ENCODE measurements at regions not wholly inside any gene's neighbourhood (a gene's known extent, or its start where the extent isn't known, plus 50 kb on each side); places are given as distances from the start of the nearest gene placed in this dataset.
A peak's percentile ranks its signal among the peaks of the same experiment; 100 is the strongest.

- H3K9me3 ChIP-seq: no peaks in the 10 kb centered on the region
- H3K4me3 ChIP-seq: no peak overlapping the region
- H3K4me1 ChIP-seq: peaks cover 6 to 15% of the 10 kb centered on the region in 2 donors
- TF ChIP-seq, protein P1, sequence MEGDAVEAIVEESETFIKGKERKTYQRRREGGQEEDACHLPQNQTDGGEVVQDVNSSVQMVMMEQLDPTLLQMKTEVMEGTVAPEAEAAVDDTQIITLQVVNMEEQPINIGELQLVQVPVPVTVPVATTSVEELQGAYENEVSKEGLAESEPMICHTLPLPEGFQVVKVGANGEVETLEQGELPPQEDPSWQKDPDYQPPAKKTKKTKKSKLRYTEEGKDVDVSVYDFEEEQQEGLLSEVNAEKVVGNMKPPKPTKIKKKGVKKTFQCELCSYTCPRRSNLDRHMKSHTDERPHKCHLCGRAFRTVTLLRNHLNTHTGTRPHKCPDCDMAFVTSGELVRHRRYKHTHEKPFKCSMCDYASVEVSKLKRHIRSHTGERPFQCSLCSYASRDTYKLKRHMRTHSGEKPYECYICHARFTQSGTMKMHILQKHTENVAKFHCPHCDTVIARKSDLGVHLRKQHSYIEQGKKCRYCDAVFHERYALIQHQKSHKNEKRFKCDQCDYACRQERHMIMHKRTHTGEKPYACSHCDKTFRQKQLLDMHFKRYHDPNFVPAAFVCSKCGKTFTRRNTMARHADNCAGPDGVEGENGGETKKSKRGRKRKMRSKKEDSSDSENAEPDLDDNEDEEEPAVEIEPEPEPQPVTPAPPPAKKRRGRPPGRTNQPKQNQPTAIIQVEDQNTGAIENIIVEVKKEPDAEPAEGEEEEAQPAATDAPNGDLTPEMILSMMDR (IDR thresholded peaks at IDR 0.05): no peak
- TF ChIP-seq POLR2A (IDR thresholded peaks at IDR 0.05): no peak
- no peaks in the 10 kb centered on the region for H3K36me3 ChIP-seq
- intact Hi-C loops (cut with DNase I; ENCODE audit: low total_unique reads): no loop called here
- peak overlapping the region; percentile 80 to 90 for H3K27ac ChIP-seq
- DNase-seq: no peak
- no peaks in the 10 kb centered on the region for H3K27me3 ChIP-seq
Measured at GRCh38 chr6:169074526-169074925, 179.1 kb downstream of the THBS2 start.

DNA sequence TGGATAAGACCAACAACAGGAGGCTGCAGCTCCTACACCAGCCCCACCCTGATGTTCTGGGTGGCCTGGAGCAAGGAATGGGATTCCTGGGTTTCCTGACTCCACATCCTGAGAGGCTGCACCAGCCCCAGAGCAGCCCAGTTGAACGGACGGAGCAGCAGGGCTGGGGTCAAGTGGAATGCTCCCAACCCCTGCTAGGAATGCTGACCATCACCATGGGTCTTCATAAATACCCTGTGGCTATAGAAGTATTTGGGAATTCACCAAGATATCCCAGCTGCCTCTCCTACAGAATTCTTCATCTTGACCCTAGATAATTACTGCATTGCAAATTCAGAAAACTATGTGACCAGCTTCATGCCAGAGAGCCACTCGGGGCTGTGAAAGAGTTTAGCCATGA is 180.3 kb downstream of the THBS2 start:
- Histone ChIP-seq H3K27me3 (no peaks in the 10 kb centered on the region), H3K27ac (peak overlapping the region; percentile 80 to 90), H3K36me3 (no peaks in the 10 kb centered on the region), H3K4me3 (no peak overlapping the region), H3K4me1 (peaks cover 6 to 15% of the 10 kb centered on the region in 2 donors), H3K9me3 (no peaks in the 10 kb centered on the region)
- no peak for DNase-seq
- intact Hi-C loops (cut with DNase I; ENCODE audit: low total_unique reads): no loop called here
- no peak for TF ChIP-seq POLR2A (IDR thresholded peaks at IDR 0.05)
- TF ChIP-seq, protein P1 (IDR thresholded peaks at IDR 0.05): no peak

- Histone ChIP-seq H3K9me3 (no peaks in the 10 kb centered on the region), H3K4me3 (no peak overlapping the region), H3K27me3 (no peaks in the 10 kb centered on the region), H3K4me1 (peaks cover 6 to 15% of the 10 kb centered on the region in 2 donors), H3K36me3 (no peaks in the 10 kb centered on the region), H3K27ac (peak overlapping the region; percentile 80 to 90)
- intact Hi-C loops (cut with DNase I; ENCODE audit: low total_unique reads): no loop called here
- TF ChIP-seq, protein P1 (IDR thresholded peaks at IDR 0.05): no peak
- no peak for TF ChIP-seq POLR2A (IDR thresholded peaks at IDR 0.05)
- no peak for DNase-seq
Measured at GRCh38 chr6:169072127-169073042, 181.3 kb downstream of the THBS2 start.

- intact Hi-C loops (cut with DNase I; ENCODE audit: low total_unique reads): no loop called here
- peak overlapping the region; percentile 80 to 90 for H3K27ac ChIP-seq
- TF ChIP-seq POLR2A (IDR thresholded peaks at IDR 0.05): no peak
- TF ChIP-seq, protein P1 (IDR thresholded peaks at IDR 0.05): no peak
- no peaks in the 10 kb centered on the region for H3K27me3 ChIP-seq
- H3K4me3 ChIP-seq: no peak overlapping the region
- DNase-seq: no peak
- peaks cover 6 to 14% of the 10 kb centered on the region in 2 donors for H3K4me1 ChIP-seq
- H3K9me3 ChIP-seq: no peaks in the 10 kb centered on the region
- H3K36me3 ChIP-seq: no peaks in the 10 kb centered on the region
Measured at GRCh38 chr6:169071394-169071793, 182.3 kb downstream of the THBS2 start.

- Histone ChIP-seq H3K27me3 (no peaks in the 10 kb centered on the region), H3K9me3 (no peaks in the 10 kb centered on the region), H3K27ac (peak overlapping the region; percentile 80 to 90), H3K4me3 (no peak overlapping the region), H3K4me1 (peaks cover 0 to 7% of the 10 kb centered on the region in 2 donors), H3K36me3 (no peaks in the 10 kb centered on the region)
- TF ChIP-seq POLR2A (IDR thresholded peaks at IDR 0.05): peak in 1 of 2 donors; percentile 10
- TF ChIP-seq, protein P1 (IDR thresholded peaks at IDR 0.05): peak; percentile 11 to 27 (median 14)
- intact Hi-C loops (cut with DNase I; ENCODE audit: low total_unique reads): no loop called here
- DNase-seq: peak; percentile 91 to 95
Measured at GRCh38 chr6:169070506-169071176, 183.0 kb downstream of the THBS2 start.
